ENCODE measurements at regions not wholly inside any gene's neighbourhood (a gene's known extent, or its start where the extent isn't known, plus 50 kb on each side); places are given as distances from the start of the nearest gene placed in this dataset.
"Not testable (repeated sequence)": the region's sequence is repeated elsewhere in the genome, so short reads cannot be mapped to it uniquely, and the experiment has no call there.

GRCh38 chr4:3607690-3608552, 75.7 kb upstream of the LRPAP1 start:
- no peak overlapping the region for H2BK5ac ChIP-seq (ENCODE audit: low read depth, low read length, poor library complexity)
- no peak overlapping the region for H3K27ac ChIP-seq (ENCODE audit: low read depth, low read length)
- no peak overlapping the region for H3K4me3 ChIP-seq (ENCODE audit: low read depth, low read length)
- no peak overlapping the region for H3K4ac ChIP-seq (ENCODE audit: low read depth, low read length)
- no peak overlapping the region for H2BK120ac ChIP-seq (ENCODE audit: insufficient read depth, low read length, poor library complexity)
- no peaks in the 10 kb centered on the region for H3K4me1 ChIP-seq (ENCODE audit: control insufficient read depth in 1 of 2, insufficient read depth in 2 of 2, low read length in 2 of 2)
- no peak overlapping the region for H2AK5ac ChIP-seq (ENCODE audit: low read length)
- no peaks in the 10 kb centered on the region for H3K36me3 ChIP-seq (ENCODE audit: control insufficient read depth in 1 of 2, insufficient read depth in 2 of 2, low read length in 2 of 2)
- no peak overlapping the region for H4K8ac ChIP-seq (ENCODE audit: low read depth, low read length)
- H3K9ac ChIP-seq (ENCODE audit: low read length) = no peak overlapping the region
- H4K12ac ChIP-seq (ENCODE audit: low read depth, low read length) = no peak overlapping the region
- no CpG with 5 or more reads among the region's 20 CpGs for WGBS (ENCODE audit: extremely low coverage, insufficient coverage, insufficient read length)
- no peak overlapping the region for H3K14ac ChIP-seq (ENCODE audit: low read length)
- H2AFZ ChIP-seq (ENCODE audit: insufficient read depth, low read length, poor library complexity) = no peak overlapping the region
- no peak overlapping the region for H3K4me2 ChIP-seq (ENCODE audit: low read length)
- no peaks in the 10 kb centered on the region for H3K79me1 ChIP-seq (ENCODE audit: low read length)
- no peak for DNase-seq
- H3K23ac ChIP-seq (ENCODE audit: low read length) = no peak overlapping the region
- no peak overlapping the region for H2BK12ac ChIP-seq (ENCODE audit: low read length)
- H3K9me3 ChIP-seq (ENCODE audit: insufficient read depth, low read depth, low read length) = peaks cover 3% of the 10 kb centered on the region
- no peak overlapping the region for H3K18ac ChIP-seq (ENCODE audit: low read length)
- no peaks in the 10 kb centered on the region for H3K27me3 ChIP-seq (ENCODE audit: insufficient read depth, low read length)
- no peaks in the 10 kb centered on the region for H3K79me2 ChIP-seq (ENCODE audit: control insufficient read depth, insufficient read depth, low read length, poor library complexity)
- H4K91ac ChIP-seq (ENCODE audit: low read depth, low read length) = no peak overlapping the region

GRCh38 chr4:3606850-3607249, 74.6 kb upstream of the LRPAP1 start:
- WGBS (ENCODE audit: extremely low coverage, insufficient coverage, insufficient read length) = no CpG with 5 or more reads among the region's 5 CpGs
- not testable (repeated sequence) for H3K36me3 ChIP-seq (ENCODE audit: control insufficient read depth in 1 of 2, insufficient read depth in 2 of 2, low read length in 2 of 2); H4K8ac ChIP-seq (ENCODE audit: low read depth, low read length); H3K4ac ChIP-seq (ENCODE audit: low read depth, low read length); H4K91ac ChIP-seq (ENCODE audit: low read depth, low read length); H3K4me2 ChIP-seq (ENCODE audit: low read length); H3K79me2 ChIP-seq (ENCODE audit: control insufficient read depth, insufficient read depth, low read length, poor library complexity); H3K27ac ChIP-seq (ENCODE audit: low read depth, low read length); H3K4me3 ChIP-seq (ENCODE audit: low read depth, low read length); H2BK12ac ChIP-seq (ENCODE audit: low read length); H4K12ac ChIP-seq (ENCODE audit: low read depth, low read length); H3K9ac ChIP-seq (ENCODE audit: low read length); DNase-seq; H2BK120ac ChIP-seq (ENCODE audit: insufficient read depth, low read length, poor library complexity); H2AK5ac ChIP-seq (ENCODE audit: low read length); H3K4me1 ChIP-seq (ENCODE audit: control insufficient read depth in 1 of 2, insufficient read depth in 2 of 2, low read length in 2 of 2); H2BK5ac ChIP-seq (ENCODE audit: low read depth, low read length, poor library complexity); H2AFZ ChIP-seq (ENCODE audit: insufficient read depth, low read length, poor library complexity); H3K23ac ChIP-seq (ENCODE audit: low read length); H3K14ac ChIP-seq (ENCODE audit: low read length); H3K9me3 ChIP-seq (ENCODE audit: insufficient read depth, low read depth, low read length); H3K18ac ChIP-seq (ENCODE audit: low read length); H3K79me1 ChIP-seq (ENCODE audit: low read length); H3K27me3 ChIP-seq (ENCODE audit: insufficient read depth, low read length)

- not testable (repeated sequence) for H3K4ac ChIP-seq (ENCODE audit: low read depth, low read length); H3K4me2 ChIP-seq (ENCODE audit: low read length); H3K79me1 ChIP-seq (ENCODE audit: low read length); H3K4me1 ChIP-seq (ENCODE audit: control insufficient read depth in 1 of 2, insufficient read depth in 2 of 2, low read length in 2 of 2); H2BK12ac ChIP-seq (ENCODE audit: low read length); H4K12ac ChIP-seq (ENCODE audit: low read depth, low read length); H3K36me3 ChIP-seq (ENCODE audit: control insufficient read depth in 1 of 2, insufficient read depth in 2 of 2, low read length in 2 of 2); H4K8ac ChIP-seq (ENCODE audit: low read depth, low read length); H3K27ac ChIP-seq (ENCODE audit: low read depth, low read length); H3K79me2 ChIP-seq (ENCODE audit: control insufficient read depth, insufficient read depth, low read length, poor library complexity); DNase-seq; H3K27me3 ChIP-seq (ENCODE audit: insufficient read depth, low read length); H3K4me3 ChIP-seq (ENCODE audit: low read depth, low read length); H3K18ac ChIP-seq (ENCODE audit: low read length); H3K9ac ChIP-seq (ENCODE audit: low read length); H4K91ac ChIP-seq (ENCODE audit: low read depth, low read length); H2BK5ac ChIP-seq (ENCODE audit: low read depth, low read length, poor library complexity); H3K14ac ChIP-seq (ENCODE audit: low read length); H2BK120ac ChIP-seq (ENCODE audit: insufficient read depth, low read length, poor library complexity); H2AFZ ChIP-seq (ENCODE audit: insufficient read depth, low read length, poor library complexity); H3K23ac ChIP-seq (ENCODE audit: low read length); H2AK5ac ChIP-seq (ENCODE audit: low read length)
- peaks cover 10% of the 10 kb centered on the region for H3K9me3 ChIP-seq (ENCODE audit: insufficient read depth, low read depth, low read length)
- no CpG with 5 or more reads among the region's 3 CpGs for WGBS (ENCODE audit: extremely low coverage, insufficient coverage, insufficient read length)
These were observed 74.0 kb upstream of the LRPAP1 start for GRCh38 chr4:3606271-3606670.

GRCh38 chr4:3605491-3605890, 73.3 kb upstream of the LRPAP1 start:
- no peak for DNase-seq
- H3K27me3 ChIP-seq (ENCODE audit: insufficient read depth, low read length) = no peaks in the 10 kb centered on the region

More at GRCh38 chr4:3605491-3605890, 73.3 kb upstream of the LRPAP1 start:
- WGBS (ENCODE audit: extremely low coverage, insufficient coverage, insufficient read length) = no CpG with 5 or more reads among the region's 14 CpGs
- Histone ChIP-seq H3K36me3 (ENCODE audit: control insufficient read depth in 1 of 2, insufficient read depth in 2 of 2, low read length in 2 of 2) (no peaks in the 10 kb centered on the region), H3K9me3 (ENCODE audit: insufficient read depth, low read depth, low read length) (peaks cover 10% of the 10 kb centered on the region), H2BK5ac (ENCODE audit: low read depth, low read length, poor library complexity) (no peak overlapping the region), H3K4ac (ENCODE audit: low read depth, low read length) (no peak overlapping the region), H4K91ac (ENCODE audit: low read depth, low read length) (no peak overlapping the region), H4K8ac (ENCODE audit: low read depth, low read length) (no peak overlapping the region), H3K4me1 (ENCODE audit: control insufficient read depth in 1 of 2, insufficient read depth in 2 of 2, low read length in 2 of 2) (no peaks in the 10 kb centered on the region), H3K14ac (ENCODE audit: low read length) (no peak overlapping the region), H2BK12ac (ENCODE audit: low read length) (no peak overlapping the region), H3K27ac (ENCODE audit: low read depth, low read length) (no peak overlapping the region), H2BK120ac (ENCODE audit: insufficient read depth, low read length, poor library complexity) (no peak overlapping the region), H3K4me3 (ENCODE audit: low read depth, low read length) (no peak overlapping the region), H4K12ac (ENCODE audit: low read depth, low read length) (no peak overlapping the region), H3K18ac (ENCODE audit: low read length) (no peak overlapping the region), H2AK5ac (ENCODE audit: low read length) (no peak overlapping the region), H3K23ac (ENCODE audit: low read length) (no peak overlapping the region), H3K9ac (ENCODE audit: low read length) (no peak overlapping the region), H2AFZ (ENCODE audit: insufficient read depth, low read length, poor library complexity) (no peak overlapping the region), H3K4me2 (ENCODE audit: low read length) (no peak overlapping the region), H3K79me1 (ENCODE audit: low read length) (no peaks in the 10 kb centered on the region), H3K79me2 (ENCODE audit: control insufficient read depth, insufficient read depth, low read length, poor library complexity) (no peaks in the 10 kb centered on the region)

All from trophoblast cell (in vitro differentiated cells and primary cell).